ENCODE measurements at regions not wholly inside any gene's neighbourhood (a gene's known extent, or its start where the extent isn't known, plus 50 kb on each side); places are given as distances from the start of the nearest gene placed in this dataset.

DNA sequence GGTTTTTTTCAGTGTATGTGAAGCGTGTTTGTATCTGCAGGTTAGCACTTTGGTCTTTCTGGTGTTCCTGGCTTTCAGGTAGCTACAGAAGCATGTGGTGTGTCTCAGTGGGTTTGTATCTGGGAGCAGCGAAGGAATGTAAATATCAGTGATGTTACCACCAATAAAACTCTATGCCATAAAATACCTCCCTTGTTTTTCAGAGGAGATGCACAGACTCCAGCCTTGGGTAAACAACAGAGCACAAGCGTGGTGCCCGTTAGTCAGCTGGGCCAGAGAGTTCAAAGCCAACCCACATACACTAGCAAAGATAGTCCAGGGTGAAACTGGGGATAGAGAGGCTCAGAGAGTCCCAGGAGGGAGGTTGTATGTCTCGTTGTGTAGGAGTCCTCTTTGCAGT is 393.8 kb downstream of the SMOC2 start:
- TF ChIP-seq, protein P1, sequence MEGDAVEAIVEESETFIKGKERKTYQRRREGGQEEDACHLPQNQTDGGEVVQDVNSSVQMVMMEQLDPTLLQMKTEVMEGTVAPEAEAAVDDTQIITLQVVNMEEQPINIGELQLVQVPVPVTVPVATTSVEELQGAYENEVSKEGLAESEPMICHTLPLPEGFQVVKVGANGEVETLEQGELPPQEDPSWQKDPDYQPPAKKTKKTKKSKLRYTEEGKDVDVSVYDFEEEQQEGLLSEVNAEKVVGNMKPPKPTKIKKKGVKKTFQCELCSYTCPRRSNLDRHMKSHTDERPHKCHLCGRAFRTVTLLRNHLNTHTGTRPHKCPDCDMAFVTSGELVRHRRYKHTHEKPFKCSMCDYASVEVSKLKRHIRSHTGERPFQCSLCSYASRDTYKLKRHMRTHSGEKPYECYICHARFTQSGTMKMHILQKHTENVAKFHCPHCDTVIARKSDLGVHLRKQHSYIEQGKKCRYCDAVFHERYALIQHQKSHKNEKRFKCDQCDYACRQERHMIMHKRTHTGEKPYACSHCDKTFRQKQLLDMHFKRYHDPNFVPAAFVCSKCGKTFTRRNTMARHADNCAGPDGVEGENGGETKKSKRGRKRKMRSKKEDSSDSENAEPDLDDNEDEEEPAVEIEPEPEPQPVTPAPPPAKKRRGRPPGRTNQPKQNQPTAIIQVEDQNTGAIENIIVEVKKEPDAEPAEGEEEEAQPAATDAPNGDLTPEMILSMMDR (IDR thresholded peaks at IDR 0.05; ENCODE audit: borderline replicate concordance, extremely low read depth, low read length, poor library complexity, severe bottlenecking), result no peak
- no peak for TF ChIP-seq EZH2 (IDR thresholded peaks at IDR 0.05; ENCODE audit: borderline replicate concordance, low read depth, low read length, severe bottlenecking)
